Activated effector memory CD4-positive, alpha-beta T cell treated with Interleukin-2 at 50 U/mL for 16 hours (primary cell): ENCODE measurements at regions not wholly inside any gene's neighbourhood (a gene's known extent, or its start where the extent isn't known, plus 50 kb on each side); places are given as distances from the start of the nearest gene placed in this dataset.
"Not testable (repeated sequence)": the region's sequence is repeated elsewhere in the genome, so short reads cannot be mapped to it uniquely, and the experiment has no call there.

Source experiments
- DNase-seq: peaks from one replicate; pipeline ENCODE4 v3.0.0-alpha.2; 2020

GRCh38 chr13:21882766-21883165, 211.9 kb downstream of the FGF9 start:
- no peak for DNase-seq

- DNase-seq, result no peak
Observed at GRCh38 chr13:21883713-21884112, 212.8 kb downstream of the FGF9 start.

GRCh38 chr13:21884299-21884909, 213.5 kb downstream of the FGF9 start:
- no peak for DNase-seq

DNA sequence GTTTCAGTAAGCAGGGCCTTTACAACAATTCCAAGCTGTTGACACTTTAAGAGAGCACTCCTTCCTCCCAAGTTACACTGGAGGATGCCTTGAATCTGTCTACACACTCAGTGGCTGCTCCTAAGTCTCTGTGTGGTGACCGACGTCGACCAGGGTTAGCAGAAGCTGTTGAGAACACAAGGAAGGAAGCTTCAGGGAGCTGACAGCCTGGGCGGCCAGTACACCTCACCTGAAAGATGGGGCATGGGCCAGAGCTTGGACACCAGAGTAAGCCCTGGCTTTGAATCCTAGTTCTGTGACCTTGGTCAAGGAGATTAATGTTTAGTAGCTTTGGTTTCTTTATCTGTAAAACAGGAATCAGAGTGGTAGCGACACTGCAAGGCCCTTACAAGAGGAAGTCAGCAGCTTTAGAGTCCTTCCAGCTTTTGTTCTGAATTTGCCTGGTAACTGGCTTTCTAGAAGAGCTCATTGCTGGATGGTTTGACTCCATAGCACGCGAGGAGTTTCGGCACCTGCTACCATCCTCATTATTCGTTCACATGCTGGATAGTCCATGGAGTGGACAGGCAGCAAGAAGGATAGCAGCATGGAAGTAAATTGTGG, 214.2 kb downstream of the FGF9 start:
- DNase-seq, result no peak

DNA sequence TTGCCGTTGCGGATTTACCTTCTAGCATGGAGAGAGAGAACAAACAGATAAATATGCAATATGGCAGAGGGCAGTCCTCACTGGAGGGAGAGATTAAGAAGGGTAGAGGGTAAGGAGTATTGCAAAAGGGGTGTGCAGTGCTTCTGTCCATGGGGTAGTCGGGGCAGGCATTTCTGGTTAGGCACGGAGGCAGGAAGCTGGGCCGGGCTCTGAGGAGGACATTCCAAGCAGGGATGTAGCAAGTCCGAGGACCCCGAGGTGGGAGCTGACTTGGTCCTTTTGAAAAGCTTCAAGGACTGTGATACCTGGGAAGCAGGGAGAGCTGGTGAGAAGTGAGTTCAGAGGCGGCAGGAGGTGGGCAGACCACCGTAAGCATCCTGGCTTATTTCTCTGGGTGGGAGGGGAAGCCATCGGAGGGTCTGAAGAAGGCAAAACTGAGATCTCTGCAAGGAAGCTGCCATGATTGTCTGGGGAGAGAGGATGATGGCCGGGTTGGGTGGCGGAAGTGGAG, 214.9 kb downstream of the FGF9 start:
- DNase-seq, result no peak

GRCh38 chr13:21889651-21890050, 218.8 kb downstream of the FGF9 start:
- DNase-seq, result no peak

- not testable (repeated sequence) for DNase-seq
Observed at GRCh38 chr13:21890220-21890619, 219.3 kb downstream of the FGF9 start.

DNA sequence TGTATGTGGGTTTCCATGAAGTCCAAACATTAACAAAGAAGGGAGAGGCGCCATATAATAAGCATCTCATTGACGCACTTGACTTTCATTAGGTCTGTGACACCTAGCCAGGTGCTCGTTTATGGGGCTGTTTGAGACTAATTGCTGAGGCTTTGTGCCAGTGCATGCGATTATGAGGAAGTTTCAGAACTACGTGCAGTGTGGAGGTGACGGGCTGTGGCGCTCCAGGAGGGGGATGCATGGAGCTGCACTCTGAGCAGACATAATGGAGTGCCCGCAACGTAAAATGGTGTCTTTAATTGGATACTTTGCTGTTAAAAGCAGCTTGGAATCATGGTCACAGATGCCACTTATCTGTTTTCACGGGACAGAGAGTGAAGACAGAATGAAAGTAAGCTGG, 223.2 kb downstream of the FGF9 start:
- DNase-seq, result no peak

DNA sequence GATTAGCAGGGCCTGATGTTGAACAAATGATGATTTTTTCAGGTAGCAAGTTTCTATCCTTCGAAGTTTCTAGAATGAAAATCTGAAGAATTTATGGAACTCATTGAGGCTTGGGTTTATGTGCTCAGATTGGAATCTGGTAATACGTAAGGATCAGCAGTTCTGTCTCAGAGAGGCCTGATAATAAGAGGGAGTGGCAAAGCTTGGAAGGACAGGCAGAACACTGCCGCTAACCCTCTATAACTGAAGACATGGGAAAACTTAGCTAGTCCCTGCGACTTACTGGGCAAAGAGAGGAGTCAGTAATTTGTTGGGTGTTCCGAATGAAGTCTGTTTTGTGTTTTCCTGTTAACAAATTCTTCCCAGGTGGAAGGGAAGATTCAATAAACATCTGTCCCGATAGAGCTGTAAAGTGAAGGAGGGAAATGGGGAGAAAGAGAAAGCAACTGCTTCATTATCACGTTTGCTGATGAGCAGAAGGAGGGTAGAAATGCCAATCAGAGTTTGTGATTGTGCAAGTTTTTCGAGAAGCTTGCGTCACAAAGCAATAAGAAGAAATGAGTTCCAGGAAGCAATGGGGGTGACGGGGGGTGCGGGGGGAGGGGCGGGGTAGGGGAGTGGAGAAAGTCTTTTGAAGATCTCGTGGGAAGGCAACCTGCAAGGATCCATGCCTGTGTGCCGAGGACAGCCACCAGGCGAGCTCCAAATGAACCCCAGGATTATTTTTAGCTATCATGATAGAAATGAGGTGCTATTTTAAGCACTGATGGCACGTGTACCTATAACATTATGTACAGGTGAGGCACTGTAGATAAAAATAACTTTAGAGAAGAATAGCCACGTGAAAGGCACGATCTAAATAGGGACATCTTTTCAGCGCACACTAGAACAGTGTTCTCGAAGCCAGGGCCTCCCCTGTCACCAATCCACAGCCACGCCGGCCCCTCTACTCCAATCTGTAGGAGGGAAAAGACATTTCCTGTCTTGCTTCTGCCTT, 224.1 kb downstream of the FGF9 start:
- no peak for DNase-seq

DNA sequence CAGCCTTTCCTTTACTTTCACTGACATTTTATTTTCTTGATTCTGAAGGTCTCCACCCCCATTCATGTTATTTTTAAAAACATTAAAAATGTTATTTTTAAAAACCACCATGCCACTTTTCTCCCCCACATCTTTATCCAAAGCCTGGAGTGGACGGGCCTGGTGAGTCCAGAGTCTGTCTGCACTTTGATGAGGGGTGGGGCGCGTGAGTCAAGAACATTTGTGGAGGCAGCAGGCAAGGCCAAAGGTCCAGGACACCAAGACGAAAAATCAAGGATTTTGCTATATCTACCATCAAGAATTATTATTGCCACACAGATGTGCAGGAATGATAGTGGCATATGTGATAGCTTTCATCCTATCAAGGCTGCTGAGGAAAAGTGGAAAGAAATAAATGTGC, 224.9 kb downstream of the FGF9 start:
- DNase-seq, result no peak

DNA sequence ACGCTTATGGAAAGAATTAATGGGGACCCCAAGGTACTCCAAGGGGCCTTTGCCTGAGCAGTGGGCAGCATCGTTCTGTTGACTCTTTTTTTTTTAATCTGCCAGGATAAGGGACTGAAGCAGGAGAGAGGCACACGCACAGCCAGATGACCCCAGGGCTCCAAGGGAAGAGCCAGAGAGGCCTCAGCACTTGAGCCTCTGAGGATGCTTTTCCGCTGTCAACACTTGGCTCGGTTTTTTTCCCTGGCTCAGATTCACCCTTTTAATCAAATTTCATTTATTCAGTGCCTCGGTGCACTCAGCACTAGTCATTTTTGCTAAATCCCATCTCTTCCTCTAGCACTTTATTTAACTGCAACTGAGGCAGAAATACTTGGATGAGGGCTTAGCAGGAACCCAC, 226.3 kb downstream of the FGF9 start:
- no peak for DNase-seq

GRCh38 chr13:21898459-21898858, 227.6 kb downstream of the FGF9 start:
- no peak for DNase-seq

DNA sequence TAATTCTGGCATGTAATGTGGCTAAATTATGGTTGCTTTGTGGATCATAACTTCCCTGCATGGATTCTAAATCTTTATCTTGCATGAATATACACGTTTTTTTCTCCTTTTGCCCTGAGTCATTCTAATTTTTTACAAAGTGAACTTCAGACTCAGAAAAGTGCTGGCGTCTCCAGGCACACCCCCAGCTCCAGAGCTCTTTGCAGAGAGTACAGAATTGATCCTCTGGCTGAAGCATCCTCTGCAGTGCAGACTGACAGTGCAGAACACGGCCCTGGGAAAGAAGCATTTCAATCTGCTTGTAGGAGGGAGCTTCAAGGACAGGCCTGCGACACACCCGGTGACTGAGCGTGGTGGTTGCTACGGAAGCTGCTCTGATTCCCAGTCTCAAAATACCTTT, 228.1 kb downstream of the FGF9 start:
- no peak for DNase-seq

- DNase-seq, result no peak
Observed at GRCh38 chr13:21901336-21901735, 230.5 kb downstream of the FGF9 start.

DNA sequence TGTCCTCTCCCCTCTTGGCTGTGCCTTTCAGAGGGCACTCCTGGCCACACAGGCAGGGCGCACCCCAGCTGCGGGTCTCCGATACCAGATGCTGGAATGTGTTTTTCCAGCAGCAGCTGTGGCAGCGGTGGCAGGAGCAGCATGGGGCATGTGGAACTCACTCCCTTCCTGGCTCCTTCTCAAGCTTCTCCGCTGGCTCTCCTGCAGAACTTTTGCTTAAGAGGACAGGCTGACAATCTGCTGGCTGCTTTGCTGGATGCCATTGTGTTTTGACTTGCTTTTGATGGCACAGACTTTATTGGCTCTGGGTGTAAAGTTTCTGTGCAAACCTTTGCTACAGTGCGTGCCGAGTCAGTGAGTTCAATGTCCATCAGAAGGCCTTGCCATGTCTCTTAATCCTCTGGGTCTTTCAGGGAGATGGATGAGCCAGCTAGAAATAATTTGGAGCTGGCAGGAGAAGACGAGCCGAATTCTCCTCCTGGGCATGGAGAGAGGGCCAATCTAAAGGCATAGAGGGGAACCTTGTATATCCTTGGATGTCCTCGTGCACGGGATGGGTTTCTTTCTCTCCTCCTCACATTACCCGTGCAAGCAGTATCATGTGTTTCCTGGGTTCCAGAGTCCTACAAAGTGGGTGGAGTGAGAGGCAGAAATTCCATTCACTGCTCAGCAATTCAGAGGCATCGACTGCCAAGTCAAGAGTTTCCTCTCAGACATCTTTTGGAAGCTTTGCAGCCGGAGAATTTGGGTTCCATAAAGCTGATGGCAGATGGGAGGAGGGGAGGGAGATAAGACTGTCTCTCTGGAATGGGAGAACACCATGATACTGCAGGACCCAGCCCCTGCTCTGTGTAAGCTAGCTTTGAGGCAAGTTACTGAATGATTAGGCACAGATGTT, 231.2 kb downstream of the FGF9 start:
- DNase-seq, result no peak

GRCh38 chr13:21902709-21903098, 231.8 kb downstream of the FGF9 start:
- DNase-seq, result no peak

- DNase-seq, result no peak
Observed at GRCh38 chr13:21905486-21905885, 234.6 kb downstream of the FGF9 start.

- DNase-seq, result no peak
Observed at GRCh38 chr13:21909331-21909730, 238.5 kb downstream of the FGF9 start.

DNA sequence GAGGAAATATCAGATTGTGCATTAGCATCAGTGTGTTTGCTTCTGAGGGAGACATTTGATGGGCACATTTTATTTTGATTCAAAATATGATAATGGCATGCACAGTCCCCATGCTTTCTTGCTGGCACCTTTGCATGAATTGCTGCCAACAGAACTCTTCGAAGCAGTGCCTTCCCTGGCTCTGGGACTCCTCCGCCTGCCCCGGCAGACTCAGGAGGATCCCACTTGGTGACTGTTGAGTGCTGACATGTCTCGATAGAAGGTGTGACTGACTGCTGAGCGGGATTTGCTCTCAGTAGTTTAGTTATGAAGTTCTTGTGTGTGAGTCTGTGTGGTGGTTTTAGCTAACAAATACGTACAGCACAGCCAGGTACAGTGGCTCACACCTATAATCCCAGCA, 239.7 kb downstream of the FGF9 start:
- DNase-seq, result no peak

GRCh38 chr13:21911646-21912298, 240.9 kb downstream of the FGF9 start:
- no peak for DNase-seq

- no peak for DNase-seq
Observed at GRCh38 chr13:21913010-21913409, 242.1 kb downstream of the FGF9 start.
